Epithelial cell of esophagus (primary cell): ENCODE measurements at regions not wholly inside any gene's neighbourhood (a gene's known extent, or its start where the extent isn't known, plus 50 kb on each side); places are given as distances from the start of the nearest gene placed in this dataset.

Source experiments
- DNase-seq: peaks from one replicate; pipeline ENCODE4 v3.0.0; 2010; ENCODE audit warnings: low read depth
- H3K4me3 ChIP-seq: 2 replicates; pipeline ENCODE4 v1.5.1; 2011; ENCODE audit warnings: mild to moderate bottlenecking, low read length, control low read depth
- CTCF ChIP-seq: IDR thresholded peaks from 2 replicates; pipeline ENCODE4 v1.5.1; 2011; ENCODE audit warnings: low read depth, mild to moderate bottlenecking, low read length, control low read depth, inconsistent platforms; ENCODE audit not compliant: insufficient read depth; ENCODE audit errors: missing control alignments

- no peak overlapping the region for H3K4me3 ChIP-seq
- no peak for DNase-seq
- no peak for TF ChIP-seq CTCF
Observed at GRCh38 chr2:7881466-7881865, 800.4 kb upstream of the ID2 start.

- H3K4me3 ChIP-seq = no peak overlapping the region
- DNase-seq = no peak
- no peak for TF ChIP-seq CTCF
Observed at GRCh38 chr2:7882296-7882695, 799.6 kb upstream of the ID2 start.

- no peak overlapping the region for H3K4me3 ChIP-seq
- DNase-seq = no peak
- no peak for TF ChIP-seq CTCF
Observed at GRCh38 chr2:7884338-7884737, 797.5 kb upstream of the ID2 start.

- H3K4me3 ChIP-seq = no peak overlapping the region
- peak; percentile 41 for DNase-seq
- TF ChIP-seq CTCF = no peak
Observed at GRCh38 chr2:7886666-7887065, 795.2 kb upstream of the ID2 start.

- DNase-seq = no peak
Observed at GRCh38 chr2:7887441-7887840, 794.4 kb upstream of the ID2 start.

GRCh38 chr2:7888876-7889275 is 793.0 kb upstream of the ID2 start:
- no peak for DNase-seq
- H3K4me3 ChIP-seq = no peak overlapping the region
- no peak for TF ChIP-seq CTCF

More at GRCh38 chr2:7887441-7887840, 794.4 kb upstream of the ID2 start:
- no peak for TF ChIP-seq CTCF
- H3K4me3 ChIP-seq = no peak overlapping the region

- TF ChIP-seq CTCF = no peak
- DNase-seq = no peak
- no peak overlapping the region for H3K4me3 ChIP-seq
Observed at GRCh38 chr2:7891312-7891711, 790.5 kb upstream of the ID2 start.
